ENCODE measurements at regions not wholly inside any gene's neighbourhood (a gene's known extent, or its start where the extent isn't known, plus 50 kb on each side); places are given as distances from the start of the nearest gene placed in this dataset.
"Not testable (repeated sequence)": the region's sequence is repeated elsewhere in the genome, so short reads cannot be mapped to it uniquely, and the experiment has no call there.

DNA sequence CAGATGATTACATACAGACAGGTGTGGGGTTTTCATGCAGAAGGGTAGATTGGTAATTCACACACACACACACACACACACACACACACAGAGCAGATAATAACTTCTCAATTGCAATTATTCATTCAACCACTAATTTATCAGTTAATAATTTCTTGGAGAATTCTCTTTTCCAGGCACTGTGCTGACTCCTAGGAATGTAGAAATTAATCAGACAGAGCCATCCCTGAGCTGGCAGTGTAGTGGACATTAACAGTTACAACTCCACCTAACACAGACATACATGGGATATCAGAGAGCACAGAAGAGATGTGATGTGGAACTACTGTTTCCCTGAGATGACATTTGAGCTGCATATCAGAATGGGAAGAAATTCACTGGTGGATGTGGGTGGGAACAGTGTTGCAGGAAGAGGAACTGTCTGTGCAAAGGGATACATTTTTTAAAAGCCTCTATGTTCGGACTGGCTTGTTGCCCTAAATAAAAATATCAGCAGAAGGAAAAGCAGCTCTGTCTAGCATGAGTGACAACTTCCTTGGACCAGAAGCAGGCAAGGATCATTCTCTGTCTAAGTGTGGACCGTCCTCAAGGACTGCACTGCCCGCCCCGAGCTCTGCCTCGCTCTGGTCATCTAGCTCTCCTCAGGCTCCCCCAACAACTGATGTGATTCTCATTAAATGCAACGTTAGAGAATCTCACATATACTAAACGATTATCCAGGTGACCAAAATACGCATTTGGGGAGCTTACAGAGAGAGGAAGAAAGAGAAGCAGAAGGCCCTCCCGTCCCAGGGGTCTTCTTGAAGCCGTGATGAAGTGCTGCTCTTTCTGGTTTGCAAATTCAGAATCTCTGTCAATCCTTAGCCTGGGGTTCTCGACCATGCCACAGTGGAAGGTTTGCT lies 173.4 kb upstream of the TRIB2 start:
- DNase-seq (ENCODE audit: low read depth in 2 of 2), result no peak

DNA sequence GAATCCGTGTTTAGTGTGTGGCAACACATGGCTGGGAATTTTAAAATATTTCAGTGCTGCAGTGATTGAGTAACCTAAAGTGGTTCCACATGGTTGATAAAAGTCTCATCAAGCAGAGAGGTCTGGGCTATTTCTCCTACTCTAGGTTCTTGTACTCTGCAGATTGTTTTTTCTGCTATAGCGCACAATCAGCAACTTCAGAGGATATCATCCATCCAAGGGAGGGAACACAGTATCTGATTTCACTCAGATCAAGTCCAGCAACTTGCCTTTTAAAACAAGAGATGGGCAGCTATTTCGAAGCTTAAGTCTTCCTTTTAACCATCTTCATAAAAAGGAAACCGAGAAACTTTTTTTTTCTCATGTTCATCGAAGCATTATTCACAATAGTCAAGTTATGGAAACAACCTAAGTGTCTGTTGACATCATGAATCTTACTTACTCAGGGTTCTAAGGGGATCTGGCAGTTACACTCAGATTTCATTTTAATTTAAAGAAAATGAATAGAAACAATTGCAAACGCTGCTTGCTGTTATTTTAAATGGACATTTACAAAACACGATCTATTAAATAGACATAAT lies 172.7 kb upstream of the TRIB2 start:
- no peak for DNase-seq (ENCODE audit: low read depth in 2 of 2)

DNA sequence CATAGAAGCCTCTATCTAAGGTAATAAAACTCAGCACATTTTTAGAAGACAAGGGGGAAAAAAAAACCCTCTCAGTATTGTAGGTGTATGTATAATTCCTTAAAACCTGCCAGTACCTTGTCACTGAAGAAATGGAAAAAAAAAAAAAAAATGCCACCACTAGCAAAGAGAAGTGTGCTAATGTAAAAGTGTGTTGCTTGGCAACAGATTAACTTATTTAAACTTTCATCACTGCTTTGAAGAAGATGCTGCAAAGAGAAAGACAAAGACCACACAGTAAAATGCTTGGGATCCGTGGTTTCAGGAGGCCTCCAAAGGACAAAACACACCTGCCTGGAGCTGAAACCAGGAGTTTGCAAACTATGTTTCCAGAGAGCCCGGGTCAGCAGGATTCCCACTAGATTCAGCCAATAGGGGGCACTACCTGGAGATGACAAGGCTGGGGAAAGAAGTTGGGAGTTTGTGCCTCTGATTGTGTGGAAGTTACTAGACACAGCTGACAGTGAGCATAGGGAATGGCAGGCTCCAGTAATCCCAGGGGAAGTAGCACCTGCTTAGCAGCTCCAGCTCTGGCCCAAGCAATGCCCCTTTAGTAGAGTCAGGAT lies 169.1 kb upstream of the TRIB2 start:
- no peak for DNase-seq (ENCODE audit: low read depth in 2 of 2)

DNA sequence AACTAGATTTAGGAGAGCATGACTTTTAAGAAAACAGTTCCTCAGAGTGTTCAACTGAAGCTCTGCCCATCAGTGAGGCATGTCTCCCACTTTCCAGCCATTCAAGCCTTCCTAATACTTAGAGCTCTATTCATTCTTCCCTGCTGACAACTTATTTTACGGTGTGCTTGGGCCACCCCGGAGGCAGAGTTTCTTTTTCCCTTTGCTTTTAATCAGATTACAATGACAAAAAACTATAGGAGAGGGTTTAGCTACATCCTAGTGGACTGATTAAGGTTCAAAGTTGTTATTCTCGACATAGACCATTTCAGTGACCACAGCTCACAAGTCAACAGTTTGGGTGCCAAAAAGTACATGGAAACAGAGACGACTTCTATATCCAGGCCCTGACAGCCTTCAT lies 167.8 kb upstream of the TRIB2 start:
- no peak for DNase-seq (ENCODE audit: low read depth in 2 of 2)

DNA sequence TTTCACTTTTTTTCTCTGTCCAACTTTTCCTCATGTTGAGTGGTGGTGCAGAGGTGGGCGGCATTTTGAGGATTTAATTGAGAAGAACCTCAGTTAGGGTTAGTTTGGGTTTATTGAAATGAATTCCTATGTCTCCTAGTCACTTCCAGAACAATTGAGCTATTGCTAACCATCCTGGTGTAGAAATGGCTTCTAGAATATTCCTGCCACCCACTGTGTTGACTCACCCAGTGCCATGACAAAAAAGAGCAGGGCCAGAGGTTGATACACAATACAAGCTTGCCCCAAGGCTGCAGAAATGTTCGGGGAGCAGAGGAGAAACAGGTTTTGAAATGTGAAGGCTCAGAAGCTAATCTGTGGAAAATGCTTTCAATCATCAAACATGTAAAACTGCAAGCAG lies 167.1 kb upstream of the TRIB2 start:
- DNase-seq (ENCODE audit: low read depth in 2 of 2), result no peak

DNA sequence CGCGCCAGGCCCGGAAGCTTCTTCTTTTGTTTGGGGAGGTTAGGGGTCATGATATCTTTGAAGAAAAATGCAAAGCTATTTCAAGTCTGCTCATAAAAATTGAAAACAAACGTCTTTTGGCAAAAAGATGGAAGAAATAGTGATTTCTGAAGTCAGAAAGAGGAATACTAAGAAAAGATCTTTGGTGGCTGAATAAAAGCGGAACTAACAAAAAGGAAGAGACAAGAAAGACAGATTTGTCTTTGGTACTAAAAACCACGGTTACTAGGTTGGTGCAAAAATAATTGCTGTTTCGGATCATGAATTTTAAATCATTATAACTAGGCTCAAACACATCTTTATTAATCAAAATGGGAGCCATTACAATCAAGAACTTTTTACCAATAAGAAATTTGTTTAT lies 164.6 kb upstream of the TRIB2 start:
- DNase-seq (ENCODE audit: low read depth in 2 of 2), result no peak

DNA sequence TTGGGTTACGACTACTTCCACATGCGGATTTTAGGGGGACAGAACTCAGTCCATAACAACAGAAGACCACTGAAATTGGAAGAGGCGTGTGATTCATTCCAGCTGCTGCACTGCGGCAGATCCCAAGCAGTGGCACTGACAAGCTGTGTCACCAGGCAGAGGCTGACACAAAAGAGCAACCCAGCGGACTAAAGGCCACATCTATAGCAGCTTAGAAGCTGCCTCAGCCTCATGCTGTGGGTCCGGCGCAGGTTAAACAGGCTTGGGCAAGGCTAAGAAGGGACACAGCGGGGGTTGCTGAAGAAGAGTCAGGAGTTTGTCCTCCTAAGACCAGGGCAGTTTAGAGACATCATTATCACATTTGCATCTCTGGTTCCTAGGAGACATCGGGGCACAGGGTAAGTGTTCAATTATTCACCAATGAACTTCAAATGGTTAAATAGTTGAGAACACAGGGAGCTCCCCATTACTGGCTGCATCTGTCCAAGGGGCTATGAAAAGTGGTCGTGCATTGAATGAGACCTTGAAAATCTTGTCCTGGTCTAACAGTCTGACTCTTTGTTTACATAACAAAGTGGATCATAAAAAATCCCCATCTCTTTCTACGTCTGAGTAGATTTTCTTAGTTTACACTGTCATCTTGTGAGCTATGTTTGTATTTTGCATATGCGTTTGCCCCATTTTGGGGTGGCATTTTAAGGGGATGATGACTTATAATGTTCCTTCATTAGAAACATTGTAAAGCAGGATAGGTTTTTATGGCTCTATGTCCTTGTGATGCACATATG lies 162.3 kb upstream of the TRIB2 start:
- DNase-seq (ENCODE audit: low read depth in 2 of 2), result no peak

DNA sequence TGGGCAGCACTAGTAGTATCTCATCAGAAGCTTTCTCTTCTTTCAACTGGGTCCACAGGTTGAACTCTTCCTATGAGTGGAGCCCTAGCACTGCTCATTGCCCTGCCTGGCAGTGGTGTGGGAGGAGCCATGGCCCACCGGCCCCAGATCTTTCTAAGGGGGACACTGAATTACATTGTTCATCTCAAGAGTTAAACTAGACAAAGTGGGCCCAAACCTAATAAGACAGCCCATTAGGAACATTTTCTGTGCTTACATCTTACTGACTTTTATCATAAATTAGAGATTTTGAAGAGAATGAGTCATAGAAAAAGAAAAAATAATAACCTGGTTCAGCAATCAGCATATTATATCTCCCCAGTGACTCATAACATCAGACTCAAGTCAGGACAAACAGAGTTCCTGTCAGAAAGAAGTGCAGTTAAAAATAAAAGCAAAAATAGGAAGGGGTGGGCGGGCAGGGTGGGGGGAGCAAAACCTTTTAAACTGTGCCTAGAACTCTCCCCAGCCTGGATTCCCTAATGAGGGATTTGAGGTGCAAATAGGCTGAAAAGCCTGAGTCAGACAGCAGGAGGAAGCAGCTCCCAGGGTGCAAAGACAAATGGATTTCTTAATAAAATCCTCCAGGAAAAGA lies 161.6 kb upstream of the TRIB2 start:
- no peak for DNase-seq (ENCODE audit: low read depth in 2 of 2)

DNA sequence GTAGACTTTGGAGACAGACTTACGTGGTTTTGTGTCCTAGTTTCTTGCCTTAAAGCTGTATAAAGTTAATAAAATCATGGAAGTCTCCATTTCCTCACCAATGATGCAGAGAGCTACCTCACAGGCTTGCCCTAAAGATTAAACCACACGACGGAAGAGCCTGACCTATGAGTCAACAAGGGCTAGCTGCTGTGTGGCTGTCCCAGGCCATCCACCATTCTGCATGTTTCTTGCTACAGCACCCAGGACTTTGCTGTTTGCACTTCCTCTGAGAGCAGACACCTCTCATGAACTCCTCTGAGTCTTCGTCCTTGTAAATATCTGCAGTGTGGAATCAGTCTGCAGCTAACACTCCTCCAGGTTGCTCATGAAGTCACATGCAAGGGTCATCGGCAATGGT lies 160.0 kb upstream of the TRIB2 start:
- DNase-seq (ENCODE audit: low read depth in 2 of 2), result no peak

DNA sequence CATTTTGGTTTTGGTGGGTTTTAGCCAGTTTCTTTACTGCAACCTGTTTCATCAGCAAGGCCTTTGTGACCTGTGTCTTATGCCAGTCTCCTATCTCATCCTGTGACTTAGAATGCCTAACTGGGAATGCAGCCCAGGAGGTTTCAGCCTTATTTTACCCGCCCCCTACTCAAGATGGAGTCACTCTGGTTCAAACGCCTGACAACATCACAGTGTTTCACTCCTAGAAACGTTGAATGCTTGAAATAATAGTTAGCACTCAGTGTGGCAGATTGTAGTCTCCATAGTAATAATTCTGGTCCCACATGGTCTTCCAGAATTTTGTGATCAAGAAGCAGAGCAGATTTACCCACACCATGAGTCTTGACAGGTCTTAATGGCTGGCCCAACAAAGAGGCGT lies 159.0 kb upstream of the TRIB2 start:
- DNase-seq (ENCODE audit: low read depth in 2 of 2), result no peak

DNA sequence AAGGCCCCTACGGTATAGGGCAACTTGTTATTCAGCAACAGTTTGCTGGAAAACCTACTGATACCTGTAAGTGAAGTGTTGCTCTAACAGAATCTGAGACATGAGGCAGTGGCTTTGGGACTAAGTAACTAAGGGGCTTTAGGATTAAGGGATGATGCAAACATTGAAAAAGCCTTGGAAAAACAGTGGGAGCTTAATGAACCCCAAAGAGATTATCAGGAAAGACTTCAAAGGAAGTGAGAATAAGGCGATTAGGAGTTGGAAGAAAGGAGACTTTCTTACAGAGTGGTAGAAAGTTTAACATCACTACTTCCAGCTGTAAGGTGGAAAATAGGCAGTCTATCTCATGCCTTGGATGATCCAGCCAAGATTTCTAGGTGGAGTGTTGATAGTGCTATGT lies 158.2 kb upstream of the TRIB2 start:
- DNase-seq (ENCODE audit: low read depth in 2 of 2), result no peak

DNA sequence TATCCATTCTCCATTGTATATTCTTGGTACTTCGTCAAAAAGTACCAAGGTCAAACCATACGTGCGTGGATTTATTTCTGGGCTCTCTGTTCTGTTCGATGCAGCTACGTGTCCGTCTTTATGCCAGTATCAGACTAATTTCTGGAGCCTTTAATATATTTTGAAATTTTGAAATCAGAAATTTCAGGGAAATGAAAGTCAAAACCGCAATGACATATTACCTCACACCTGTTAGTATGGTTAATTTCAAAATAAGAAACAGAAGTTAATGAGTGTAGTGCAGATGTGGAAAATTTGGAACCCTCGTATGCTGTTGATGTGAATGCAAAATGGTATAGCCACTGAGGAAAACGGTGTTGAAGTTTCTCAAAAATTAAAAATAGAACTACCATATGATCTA lies 156.1 kb upstream of the TRIB2 start:
- no peak for DNase-seq (ENCODE audit: low read depth in 2 of 2)

DNA sequence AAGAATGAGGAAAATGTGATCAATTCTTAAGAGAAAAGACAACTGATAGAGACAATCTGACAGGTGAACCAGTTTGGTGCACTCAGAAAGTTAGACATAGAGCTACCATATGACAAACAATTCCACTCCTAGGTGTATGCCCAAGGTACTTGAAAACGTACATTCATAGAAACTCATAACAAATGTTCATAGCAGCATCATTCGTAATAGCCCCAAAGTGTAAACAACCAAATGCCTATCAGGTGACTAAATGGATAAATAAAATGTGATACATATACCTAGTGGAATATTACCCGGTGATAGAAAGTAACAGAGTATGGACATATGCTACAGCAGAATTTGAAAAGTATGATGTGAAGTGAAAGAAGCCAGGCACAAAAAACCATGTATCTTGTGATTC lies 149.3 kb upstream of the TRIB2 start:
- DNase-seq (ENCODE audit: low read depth in 2 of 2), result no peak

DNA sequence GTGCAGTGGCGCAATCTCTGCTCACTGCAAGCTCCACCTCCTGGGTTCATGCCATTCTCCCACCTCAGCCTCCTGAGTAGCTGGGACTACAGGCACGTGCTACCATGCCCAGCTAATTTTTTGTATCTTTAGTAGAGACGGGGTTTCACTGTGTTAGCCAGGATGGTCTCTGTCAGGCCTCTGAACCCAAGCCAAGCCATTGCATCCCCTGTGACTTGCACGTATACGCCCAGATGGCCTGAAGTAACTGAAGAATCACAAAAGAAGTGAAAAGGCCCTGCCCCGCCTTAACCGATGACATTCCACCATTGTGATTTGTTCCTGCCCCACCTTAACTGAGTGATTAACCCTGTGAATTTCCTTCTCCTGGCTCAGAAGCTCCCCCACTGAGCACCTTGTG lies 147.2 kb upstream of the TRIB2 start:
- not testable (repeated sequence) for DNase-seq (ENCODE audit: low read depth in 2 of 2)

DNA sequence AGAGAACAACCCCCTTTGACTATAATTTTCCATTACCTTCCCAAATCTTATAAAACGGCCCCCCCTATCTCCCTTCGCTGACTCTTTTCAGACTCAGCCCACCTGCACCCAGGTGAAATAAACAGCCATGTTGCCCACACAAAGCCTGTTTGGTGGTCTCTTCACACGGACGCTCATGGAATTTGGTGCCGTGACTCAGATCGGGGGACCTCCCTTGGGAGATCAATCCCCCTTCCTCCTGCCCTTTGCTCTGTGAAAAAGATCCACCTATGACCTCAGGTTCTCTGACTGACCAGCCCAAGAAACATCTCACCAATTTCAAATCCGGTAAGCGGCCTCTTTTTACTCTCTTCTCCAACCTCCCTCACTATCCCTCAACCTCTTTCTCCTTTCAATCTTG lies 146.8 kb upstream of the TRIB2 start:
- DNase-seq (ENCODE audit: low read depth in 2 of 2), result not testable (repeated sequence)

DNA sequence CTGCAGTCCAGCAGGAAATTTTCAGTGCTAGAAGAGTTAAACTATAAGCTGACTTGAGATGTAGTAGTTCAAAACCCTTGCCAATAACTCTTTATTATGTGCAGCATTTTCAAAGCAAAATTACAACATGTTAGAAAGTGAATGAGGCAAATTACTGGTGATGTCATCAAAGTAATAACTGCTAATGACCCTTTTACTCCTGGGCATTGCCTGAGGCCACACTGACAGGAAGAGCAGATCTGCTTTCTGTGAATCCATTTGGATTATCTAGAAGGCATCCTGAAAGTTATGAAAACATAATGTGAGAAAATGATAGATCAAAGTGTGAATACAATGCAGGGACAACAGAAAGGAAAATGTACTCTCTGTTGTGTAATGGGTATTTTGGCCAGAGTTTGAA lies 139.6 kb upstream of the TRIB2 start:
- DNase-seq (ENCODE audit: low read depth in 2 of 2), result no peak

DNA sequence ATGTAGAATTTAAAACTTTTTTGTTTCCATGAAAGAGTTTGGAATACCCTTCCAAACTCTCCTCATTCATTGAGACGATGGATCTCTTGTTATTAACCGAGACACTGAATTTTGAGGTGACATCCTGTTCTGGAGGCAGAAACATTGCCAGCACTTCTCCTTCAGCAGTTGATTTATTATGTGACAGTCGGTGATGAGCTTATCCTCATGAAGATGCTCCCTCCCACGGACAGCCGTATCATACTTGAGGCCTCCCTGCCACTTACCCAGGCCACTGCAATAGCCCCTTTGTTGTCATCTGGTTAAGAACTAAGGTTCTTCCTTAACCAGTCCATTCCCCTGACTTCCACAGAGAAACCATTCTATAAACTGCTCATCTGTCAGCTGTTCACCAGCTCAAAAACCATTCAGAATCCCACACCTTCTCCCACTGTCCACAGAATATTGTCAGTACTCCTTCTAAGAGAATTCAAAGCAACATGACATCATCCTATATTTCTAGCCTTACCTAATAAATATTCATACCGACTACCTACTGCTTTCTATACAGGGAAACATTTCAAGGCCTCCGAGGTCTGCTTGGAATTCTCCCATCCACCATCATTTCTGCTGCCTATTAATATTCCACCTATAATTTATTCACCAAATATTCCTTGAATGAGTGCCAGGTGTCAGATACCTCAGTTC lies 139.0 kb upstream of the TRIB2 start:
- no peak for DNase-seq (ENCODE audit: low read depth in 2 of 2)

DNA sequence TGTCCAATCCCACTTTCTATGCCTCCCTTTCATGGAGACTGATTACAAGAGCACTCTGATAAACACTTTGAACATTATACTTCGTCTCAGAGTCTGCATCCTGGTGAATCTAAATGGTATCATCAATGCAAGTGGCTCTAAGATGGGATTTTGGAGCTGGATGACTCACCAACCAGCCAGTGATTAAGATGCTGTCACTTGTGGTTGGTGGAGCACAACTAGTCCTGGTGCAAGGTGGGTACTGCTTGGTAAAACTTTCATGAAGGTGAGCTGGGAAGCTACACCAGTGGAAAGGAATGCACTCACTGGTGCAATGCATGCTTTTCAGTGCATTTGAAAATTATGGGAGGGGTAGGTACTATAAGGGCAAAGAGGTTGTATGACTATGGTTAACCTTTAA lies 137.7 kb upstream of the TRIB2 start:
- DNase-seq (ENCODE audit: low read depth in 2 of 2), result no peak

DNA sequence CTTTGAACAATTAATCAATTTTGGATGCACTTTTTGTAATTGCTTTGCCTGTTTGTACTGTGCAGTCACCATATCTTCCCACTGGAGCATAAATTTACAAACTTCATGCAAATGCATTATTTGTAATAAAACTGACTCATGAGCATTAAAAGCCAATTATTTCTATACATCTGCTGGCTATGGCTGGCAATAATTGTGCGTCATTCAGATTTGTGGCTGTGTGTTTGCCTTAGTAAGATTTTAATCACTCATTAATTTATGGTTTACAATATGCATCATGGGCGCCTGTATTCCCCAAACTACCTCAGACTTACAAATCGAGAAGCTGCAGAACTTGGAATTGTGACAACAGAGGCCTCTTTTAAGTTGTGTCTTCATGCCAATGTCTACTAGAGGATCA lies 132.4 kb upstream of the TRIB2 start:
- no peak for DNase-seq (ENCODE audit: low read depth in 2 of 2)

DNA sequence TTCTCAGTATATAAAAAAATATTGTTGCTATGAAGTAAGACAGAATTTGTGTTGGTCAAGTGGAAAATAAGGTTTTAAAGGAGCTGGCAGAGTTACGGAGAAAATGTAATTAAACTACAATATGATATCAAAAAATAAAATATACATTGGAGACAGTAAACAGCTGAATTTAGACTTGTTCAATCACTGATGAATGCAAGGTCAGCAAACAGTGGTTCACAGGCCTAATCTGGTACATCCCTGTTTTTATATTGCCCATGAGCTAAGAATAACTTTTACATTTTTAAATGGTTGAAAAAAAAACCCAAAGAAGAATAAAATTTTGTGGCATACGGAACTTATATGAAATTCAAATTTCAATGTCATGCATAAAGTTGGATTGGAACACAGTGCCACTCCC lies 131.0 kb upstream of the TRIB2 start:
- DNase-seq (ENCODE audit: low read depth in 2 of 2), result no peak

DNA sequence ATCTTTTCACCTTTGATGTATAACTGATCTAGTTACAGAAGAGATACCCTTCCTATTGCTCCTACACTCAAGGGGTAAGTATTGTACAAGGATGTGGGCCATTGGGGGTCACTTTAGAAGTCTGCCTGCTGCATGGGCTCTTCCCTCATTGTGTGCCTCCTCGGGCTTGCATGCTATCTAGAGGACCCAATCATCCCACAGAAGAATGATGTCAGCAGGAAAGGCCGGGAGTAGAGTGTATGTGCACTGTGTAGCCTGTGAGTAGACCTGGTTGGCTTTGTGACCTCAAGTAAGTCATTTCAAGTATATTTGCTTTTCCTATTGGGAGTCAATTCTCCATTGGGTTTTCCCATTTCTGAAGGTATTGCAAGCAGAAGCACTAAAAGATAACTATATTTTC lies 129.5 kb upstream of the TRIB2 start:
- DNase-seq (ENCODE audit: low read depth in 2 of 2), result no peak
